ENCODE measurements at regions not wholly inside any gene's neighbourhood (a gene's known extent, or its start where the extent isn't known, plus 50 kb on each side); places are given as distances from the start of the nearest gene placed in this dataset.

DNA sequence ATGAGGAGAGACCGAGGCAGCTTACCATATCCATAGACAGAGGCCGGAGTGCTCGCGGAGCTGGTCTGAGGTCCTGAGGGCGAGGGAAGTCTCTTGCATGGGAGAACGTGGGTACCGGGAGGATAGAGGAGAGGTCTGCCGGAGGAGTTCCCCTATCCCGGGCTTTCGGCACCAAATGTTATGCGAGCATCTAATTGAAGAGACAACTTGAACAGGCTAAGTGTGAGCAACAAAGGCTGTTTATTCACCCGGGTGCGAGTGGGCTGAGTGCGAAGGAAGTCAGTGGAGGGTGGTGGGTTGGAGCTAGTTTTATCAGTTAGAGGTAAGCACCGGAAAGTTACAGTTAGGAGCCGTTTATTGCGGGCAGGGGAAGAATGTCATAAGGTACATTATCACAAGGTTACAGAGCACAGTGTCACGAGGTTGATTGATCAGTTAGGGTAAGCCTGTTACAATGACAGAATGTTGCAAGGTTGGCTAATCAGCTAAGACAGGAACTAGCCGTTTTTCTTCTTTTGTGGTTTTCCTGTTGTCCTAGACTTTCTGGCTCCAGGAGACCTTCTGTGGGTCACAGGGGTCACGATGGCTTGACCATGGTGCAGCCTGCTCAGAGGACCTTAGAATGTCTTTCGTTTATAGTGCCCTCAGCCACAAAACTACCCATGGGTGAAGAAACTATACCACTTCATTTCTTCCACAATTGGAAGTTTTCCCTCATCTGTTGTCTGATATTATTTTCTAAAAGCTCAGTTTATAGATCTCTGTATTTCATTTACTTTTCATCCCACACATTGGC is 746.0 kb upstream of the ADGRB3 start:
- Mint-ChIP-seq H3K4me3 (no peak overlapping the region), H3K36me3 (peaks cover 0 to 3% (median 0%) of the 10 kb centered on the region in 3 donors), H3K4me1 (no peaks in the 10 kb centered on the region), H3K27ac (no peak overlapping the region), H3K9me3 (peaks cover 12 to 41% (median 27%) of the 10 kb centered on the region in 6 donors), H3K27me3 (ENCODE audit: low read depth in 3 of 3) (peaks cover 0 to 1% (median 0%) of the 10 kb centered on the region in 3 donors)
- no peak for DNase-seq

DNA sequence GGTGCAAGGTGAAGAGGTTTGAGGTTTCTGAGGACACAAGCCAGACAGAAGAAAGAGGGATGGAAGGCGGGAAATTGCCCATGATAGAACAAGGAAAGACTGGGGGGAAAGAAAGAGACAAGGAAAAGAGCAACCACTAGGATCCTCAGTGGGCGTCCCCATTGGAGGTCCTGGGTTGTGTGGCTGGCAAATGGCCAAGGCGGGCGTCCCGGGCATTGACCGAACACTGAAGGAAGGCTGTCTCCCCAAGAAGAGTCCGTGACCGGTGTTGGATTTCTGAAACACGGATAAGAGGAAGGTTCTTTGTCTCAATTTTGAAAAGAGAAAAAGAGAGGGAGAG is 746.6 kb upstream of the ADGRB3 start:
- no peak for DNase-seq
- Mint-ChIP-seq H3K36me3 (peaks cover 0 to 3% (median 0%) of the 10 kb centered on the region in 3 donors), H3K27me3 (ENCODE audit: low read depth in 3 of 3) (peaks cover 0 to 1% (median 0%) of the 10 kb centered on the region in 3 donors), H3K4me3 (no peak overlapping the region), H3K9me3 (peaks cover 12 to 41% (median 27%) of the 10 kb centered on the region in 6 donors), H3K27ac (no peak overlapping the region), H3K4me1 (no peaks in the 10 kb centered on the region)

DNA sequence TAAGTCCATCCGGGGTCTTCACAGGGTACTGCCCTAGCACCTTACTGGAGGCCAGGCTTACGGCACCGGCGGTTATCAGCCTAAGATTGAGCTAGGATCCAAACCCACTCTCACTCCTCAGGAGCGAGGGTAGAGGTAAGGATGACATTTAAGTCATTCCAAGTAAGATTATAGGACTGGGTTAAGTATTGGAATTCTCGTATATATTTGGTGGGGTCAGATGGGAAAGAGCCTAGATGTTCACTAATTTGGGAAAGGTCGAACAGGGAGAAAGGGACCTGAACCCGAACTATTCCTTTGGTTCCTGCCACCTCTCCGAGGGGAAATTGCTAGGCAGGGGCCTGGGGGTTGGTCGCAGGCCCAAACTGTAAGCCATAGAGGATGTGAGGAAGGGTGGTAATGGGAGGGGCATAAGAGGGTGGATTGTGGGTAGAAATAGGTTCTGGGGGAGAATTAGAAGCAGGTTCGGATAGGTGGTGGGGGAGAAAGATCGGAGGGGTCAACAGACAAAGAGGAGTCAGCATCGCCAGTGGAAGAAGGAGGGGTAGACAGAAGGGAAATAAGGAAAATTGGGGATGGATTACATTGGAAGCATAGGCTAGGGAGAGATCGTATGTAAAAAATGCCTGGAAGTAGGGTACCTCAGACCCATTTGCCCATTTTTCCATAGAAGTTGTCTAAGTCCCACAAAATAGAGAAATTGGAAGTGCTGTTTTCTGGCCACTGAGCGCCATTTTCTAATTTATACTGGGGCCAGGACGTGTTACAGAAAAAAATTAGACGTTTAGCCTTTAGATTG is 747.1 kb upstream of the ADGRB3 start:
- no peaks in the 10 kb centered on the region for H3K4me1 Mint-ChIP-seq
- peaks cover 0 to 3% (median 0%) of the 10 kb centered on the region in 3 donors for H3K36me3 Mint-ChIP-seq
- H3K27ac Mint-ChIP-seq: no peak overlapping the region
- DNase-seq: no peak
- H3K27me3 Mint-ChIP-seq (ENCODE audit: low read depth in 3 of 3): peaks cover 0 to 1% (median 0%) of the 10 kb centered on the region in 3 donors
- peaks cover 12 to 41% (median 26%) of the 10 kb centered on the region in 6 donors for H3K9me3 Mint-ChIP-seq
- no peak overlapping the region for H3K4me3 Mint-ChIP-seq

DNA sequence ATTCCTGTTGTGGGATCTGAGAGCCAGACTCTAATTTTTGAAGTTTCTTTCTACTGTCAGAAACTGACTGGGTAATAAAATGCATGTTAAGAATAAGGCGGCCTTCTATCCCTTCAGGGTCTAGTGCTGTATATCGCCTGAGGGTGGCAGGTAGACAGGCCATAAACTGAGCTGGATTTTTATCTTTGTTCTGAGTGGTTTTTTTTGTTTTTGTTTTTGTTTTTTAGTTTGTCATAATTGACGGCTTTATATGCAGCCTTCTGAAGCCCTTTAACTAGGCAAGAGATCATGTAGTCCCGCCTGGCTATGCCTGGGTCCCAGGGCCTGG is 747.7 kb upstream of the ADGRB3 start:
- no peaks in the 10 kb centered on the region for H3K4me1 Mint-ChIP-seq

DNA sequence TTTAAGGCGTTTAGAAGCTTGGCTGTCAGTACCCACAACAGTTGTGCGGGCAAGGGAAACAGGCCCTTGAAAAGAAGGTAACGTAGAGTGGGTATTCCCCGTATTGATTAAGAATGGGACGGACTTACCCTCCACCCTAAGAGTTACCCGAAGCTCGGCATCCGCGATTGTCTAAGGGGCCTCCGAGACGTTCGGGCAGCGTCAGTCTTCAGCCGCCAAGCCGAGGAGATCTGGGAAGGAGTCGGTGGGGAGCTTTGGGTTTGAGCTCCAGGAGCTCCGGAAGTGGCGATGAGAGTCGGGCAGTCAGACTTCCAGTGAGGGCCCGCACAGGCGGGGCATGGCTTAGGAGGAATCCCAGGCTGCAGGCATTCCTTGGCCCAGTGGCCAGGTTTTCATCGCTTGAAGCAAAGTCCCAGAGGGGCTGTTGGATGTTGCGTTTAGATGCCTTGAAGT is 748.2 kb upstream of the ADGRB3 start:
- H3K27me3 Mint-ChIP-seq (ENCODE audit: low read depth in 3 of 3): peaks cover 0 to 1% (median 0%) of the 10 kb centered on the region in 3 donors
- no peak for DNase-seq
- peaks cover 0 to 3% (median 0%) of the 10 kb centered on the region in 3 donors for H3K36me3 Mint-ChIP-seq
- H3K4me3 Mint-ChIP-seq: no peak overlapping the region
- H3K27ac Mint-ChIP-seq: no peak overlapping the region
- peaks cover 12 to 41% (median 25%) of the 10 kb centered on the region in 6 donors for H3K9me3 Mint-ChIP-seq
- H3K4me1 Mint-ChIP-seq: no peaks in the 10 kb centered on the region

More for the DNA sequence above, 747.7 kb upstream of the ADGRB3 start:
- DNase-seq: no peak
- Mint-ChIP-seq H3K27ac (no peak overlapping the region), H3K36me3 (peaks cover 0 to 3% (median 0%) of the 10 kb centered on the region in 3 donors), H3K4me3 (no peak overlapping the region), H3K27me3 (ENCODE audit: low read depth in 3 of 3) (peaks cover 0 to 1% (median 0%) of the 10 kb centered on the region in 3 donors), H3K9me3 (peaks cover 12 to 41% (median 26%) of the 10 kb centered on the region in 6 donors)

DNA sequence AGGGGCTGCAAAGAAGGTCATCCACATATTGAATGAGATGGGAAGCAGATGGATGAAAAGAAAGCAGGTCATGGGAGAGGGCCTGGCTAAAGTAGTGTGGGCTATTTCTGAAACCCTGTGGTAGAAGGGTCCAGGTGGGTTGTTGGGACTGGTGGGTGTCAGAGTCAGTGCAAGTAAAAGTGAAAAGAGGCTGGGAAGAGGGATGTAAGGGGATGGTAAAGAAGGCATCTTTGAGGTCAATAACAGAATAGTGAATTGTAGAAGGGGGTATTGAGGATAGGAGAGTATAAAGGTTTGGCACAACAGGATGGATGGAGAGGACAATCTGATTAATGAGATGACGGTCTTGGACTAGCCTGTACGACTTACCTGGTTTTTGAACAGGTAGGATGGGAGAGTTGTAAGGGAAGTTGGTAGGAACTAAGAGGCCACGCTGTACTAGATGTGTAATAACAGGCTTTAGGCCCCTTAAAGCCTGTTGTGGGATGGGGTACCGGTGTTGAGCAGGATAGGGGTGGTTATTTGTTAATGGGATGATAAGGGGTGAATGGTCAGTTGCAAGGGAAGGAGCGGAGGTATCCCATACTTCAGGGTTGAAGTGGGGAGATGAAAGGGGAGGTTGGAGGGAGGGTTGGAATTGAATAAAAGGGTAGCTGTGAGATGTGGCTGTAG is 748.9 kb upstream of the ADGRB3 start:
- Mint-ChIP-seq H3K27ac (no peak overlapping the region), H3K36me3 (peaks cover 0 to 3% (median 0%) of the 10 kb centered on the region in 3 donors), H3K27me3 (ENCODE audit: low read depth in 3 of 3) (peaks cover 0 to 1% (median 0%) of the 10 kb centered on the region in 3 donors), H3K9me3 (peaks cover 12 to 39% (median 24%) of the 10 kb centered on the region in 6 donors), H3K4me3 (no peak overlapping the region), H3K4me1 (no peaks in the 10 kb centered on the region)
- DNase-seq: no peak

DNA sequence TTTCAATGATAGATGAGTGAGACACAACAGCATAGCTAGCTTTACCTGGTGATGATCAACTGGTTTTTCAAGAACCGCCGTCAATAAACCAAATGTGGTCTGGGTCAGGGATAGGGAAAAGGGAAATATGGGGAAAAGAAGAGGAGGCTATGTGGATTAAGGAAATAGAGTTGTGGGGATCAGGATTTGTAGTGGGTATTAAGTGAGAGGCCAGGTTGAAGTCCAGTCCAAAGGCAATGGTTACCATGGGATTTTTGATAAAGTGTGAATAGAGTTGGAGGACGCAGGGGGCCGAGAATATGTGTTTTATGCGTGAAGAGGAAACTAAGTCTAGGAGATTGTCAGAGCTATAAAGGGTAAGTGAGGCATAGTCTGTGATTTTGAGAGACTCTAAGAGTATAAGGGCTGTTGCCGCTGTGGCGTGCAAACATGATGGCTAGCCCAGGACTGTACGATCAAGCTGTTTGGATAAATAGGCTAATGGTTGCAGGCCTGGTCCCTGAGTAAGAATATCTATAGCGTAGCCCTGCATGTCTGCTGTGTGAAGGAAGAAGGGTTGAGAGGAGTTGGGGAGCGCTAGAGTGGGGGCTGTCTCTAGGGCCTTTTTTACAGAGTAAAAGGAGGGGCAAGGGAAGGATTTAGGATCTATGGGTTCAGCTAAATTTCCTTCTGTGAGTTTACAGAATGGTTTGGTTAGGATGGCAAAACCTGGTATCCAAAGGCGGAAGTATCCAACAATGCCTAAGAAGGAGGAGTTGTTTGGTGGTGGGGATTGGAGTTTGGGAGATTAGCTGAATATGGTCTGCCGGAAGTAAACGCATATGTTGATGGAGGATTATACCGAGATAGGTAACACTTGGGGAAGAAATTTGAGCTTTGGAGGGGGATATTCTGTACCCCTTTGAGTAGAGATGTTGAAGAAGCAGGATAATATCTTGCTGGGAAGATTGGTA is 749.7 kb upstream of the ADGRB3 start:
- Mint-ChIP-seq H3K4me1 (no peaks in the 10 kb centered on the region), H3K4me3 (no peak overlapping the region), H3K36me3 (peaks cover 0 to 3% (median 0%) of the 10 kb centered on the region in 3 donors), H3K27ac (no peak overlapping the region), H3K27me3 (ENCODE audit: low read depth in 3 of 3) (peaks cover 0 to 1% (median 0%) of the 10 kb centered on the region in 3 donors), H3K9me3 (peaks cover 12 to 32% (median 22%) of the 10 kb centered on the region in 6 donors)
- DNase-seq: no peak

DNA sequence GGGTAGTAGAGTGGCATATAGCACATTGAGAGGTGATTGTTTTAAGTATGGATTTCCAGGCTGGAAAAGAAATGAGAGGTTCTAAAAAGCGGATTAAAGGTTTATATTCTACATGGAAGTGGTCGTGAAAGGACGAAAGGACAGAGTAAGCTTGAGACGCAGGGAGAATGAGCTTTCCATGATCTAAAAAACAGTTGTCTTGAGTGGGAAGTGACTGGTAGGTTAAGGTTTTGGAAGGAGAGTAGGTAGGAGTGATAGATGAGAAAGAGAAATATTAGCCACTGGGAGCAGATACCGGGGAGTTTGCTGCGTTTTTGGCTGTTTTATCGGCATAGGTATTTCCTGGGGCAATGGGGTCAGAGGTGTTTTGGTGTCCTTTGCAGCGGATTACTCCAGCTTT is 750.6 kb upstream of the ADGRB3 start:
- Mint-ChIP-seq H3K36me3 (no peaks in the 10 kb centered on the region), H3K4me1 (no peaks in the 10 kb centered on the region), H3K4me3 (no peak overlapping the region)

DNA sequence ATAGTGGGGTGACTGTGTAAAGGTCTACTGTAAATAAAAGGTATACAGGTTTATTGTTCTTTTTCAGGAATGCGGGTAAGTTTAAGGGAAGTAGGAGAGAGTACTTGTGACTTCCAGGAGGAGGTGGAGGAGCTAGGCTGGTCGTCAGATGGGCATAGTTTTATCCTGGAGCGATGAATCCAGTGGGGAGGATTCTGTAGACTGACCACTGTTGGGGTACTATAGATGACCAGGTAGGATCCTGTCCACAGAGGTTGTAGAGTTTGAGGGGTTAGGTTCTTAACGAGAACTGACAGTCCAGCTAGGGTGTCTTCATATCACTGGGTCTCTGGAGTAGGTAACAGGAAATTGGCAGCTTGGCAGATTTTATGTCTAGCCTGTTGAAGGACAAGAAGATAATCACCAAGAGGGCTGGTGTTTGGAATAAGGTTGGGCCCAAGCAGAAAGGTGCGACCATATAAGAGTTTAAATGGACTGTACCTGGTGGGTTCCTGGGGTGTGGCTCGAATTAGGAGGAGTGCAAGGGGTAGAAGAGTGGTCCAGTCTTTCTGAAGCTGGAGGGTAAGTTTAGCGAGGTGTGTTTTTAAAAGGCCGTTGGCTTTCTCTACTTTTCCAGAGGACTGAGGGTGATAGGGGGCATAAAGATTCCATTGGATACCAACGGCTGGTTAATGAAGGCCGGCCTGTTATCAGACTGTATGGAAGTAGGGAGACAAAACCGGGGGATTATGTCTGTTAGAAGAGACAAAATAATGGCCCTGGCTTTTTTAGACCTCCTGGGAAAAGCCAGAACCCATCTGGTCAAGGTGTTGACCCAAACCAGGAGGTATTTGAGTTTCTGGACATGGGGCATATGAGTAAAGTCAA is 751.3 kb upstream of the ADGRB3 start:
- H3K9me3 Mint-ChIP-seq: peaks cover 12 to 22% (median 16%) of the 10 kb centered on the region in 6 donors
- H3K36me3 Mint-ChIP-seq: no peaks in the 10 kb centered on the region
- H3K4me1 Mint-ChIP-seq: no peaks in the 10 kb centered on the region

More for the DNA sequence above, 750.6 kb upstream of the ADGRB3 start:
- Mint-ChIP-seq H3K9me3 (peaks cover 12 to 27% (median 22%) of the 10 kb centered on the region in 6 donors), H3K27me3 (ENCODE audit: low read depth in 3 of 3) (peaks cover 0 to 1% (median 0%) of the 10 kb centered on the region in 3 donors), H3K27ac (no peak overlapping the region)
- DNase-seq: no peak

DNA sequence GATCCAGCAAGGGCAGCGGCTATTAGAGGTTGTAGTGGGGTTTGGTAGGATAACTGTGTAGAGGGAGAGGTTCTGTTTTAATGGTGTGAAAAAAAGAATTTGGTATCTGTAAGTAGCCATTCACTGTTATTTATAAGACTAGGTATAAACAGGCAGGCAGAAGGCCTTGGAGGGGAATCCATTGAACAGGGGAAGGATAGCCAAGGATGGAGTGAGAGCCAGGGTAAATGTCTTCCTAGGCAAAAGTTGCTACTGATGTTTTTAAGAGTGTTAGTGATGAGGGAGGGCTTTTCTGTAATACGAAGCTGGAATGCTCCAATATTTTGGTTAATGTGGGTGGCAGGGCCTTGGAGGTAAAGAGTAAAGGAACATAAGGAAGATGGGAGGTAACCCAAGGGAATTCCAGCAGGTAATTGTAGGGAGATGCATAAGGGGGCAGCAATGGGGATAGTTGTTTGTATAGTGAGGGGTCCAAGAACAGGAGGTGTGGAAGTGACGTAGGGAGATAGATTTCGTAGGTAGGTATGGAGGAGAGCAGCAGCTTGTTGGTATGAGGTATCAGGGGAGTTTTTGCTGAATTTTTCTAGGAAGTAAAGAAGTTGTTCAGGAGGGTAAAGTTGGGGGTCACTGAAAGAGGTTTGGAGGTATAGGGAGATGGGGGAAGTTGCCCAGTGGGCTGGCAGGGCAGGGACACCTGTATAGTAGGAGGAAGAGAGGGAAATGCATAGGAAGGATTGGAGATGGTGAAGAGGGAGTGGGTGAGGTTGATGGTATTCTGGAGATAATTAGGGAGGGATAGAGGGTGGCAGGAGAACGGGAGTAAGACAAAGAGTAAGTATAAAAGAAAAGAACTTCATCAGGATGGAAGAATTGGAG is 752.4 kb upstream of the ADGRB3 start:
- peaks cover 4 to 18% (median 10%) of the 10 kb centered on the region in 6 donors for H3K9me3 Mint-ChIP-seq
- no peaks in the 10 kb centered on the region for H3K4me1 Mint-ChIP-seq
- H3K36me3 Mint-ChIP-seq: no peaks in the 10 kb centered on the region
- no peaks in the 10 kb centered on the region for H3K27me3 Mint-ChIP-seq (ENCODE audit: low read depth in 3 of 3)
- DNase-seq: no peak
- no peak overlapping the region for H3K27ac Mint-ChIP-seq
- H3K4me3 Mint-ChIP-seq: no peak overlapping the region

More for the DNA sequence above, 751.3 kb upstream of the ADGRB3 start:
- Mint-ChIP-seq H3K4me3 (no peak overlapping the region), H3K27ac (no peak overlapping the region), H3K27me3 (ENCODE audit: low read depth in 3 of 3) (peaks cover 0 to 1% (median 0%) of the 10 kb centered on the region in 3 donors)
- no peak for DNase-seq

DNA sequence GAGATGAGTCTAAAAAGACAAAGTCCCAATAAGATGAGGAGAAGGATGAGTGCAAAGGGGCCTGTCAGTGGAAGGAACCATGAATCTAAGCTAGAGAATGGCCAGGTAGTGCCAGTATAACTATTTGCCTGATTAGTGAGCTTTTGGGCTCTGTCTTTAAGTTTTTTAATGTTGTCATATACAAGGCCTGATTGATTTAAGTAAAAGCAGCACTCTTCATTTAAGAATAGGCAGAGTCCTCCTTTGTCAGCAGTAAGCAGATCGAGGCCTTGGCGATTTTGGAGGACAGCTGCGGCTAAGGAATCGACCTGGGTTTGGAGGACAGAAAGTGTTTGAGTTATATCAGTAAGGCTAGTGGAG is 753.4 kb upstream of the ADGRB3 start:
- peaks cover 0 to 1% (median 0%) of the 10 kb centered on the region in 3 donors for H3K27me3 Mint-ChIP-seq (ENCODE audit: low read depth in 3 of 3)
- H3K4me1 Mint-ChIP-seq: no peaks in the 10 kb centered on the region
- no peak overlapping the region for H3K27ac Mint-ChIP-seq
- no peaks in the 10 kb centered on the region for H3K36me3 Mint-ChIP-seq
- H3K9me3 Mint-ChIP-seq: peaks cover 2 to 17% (median 9%) of the 10 kb centered on the region in 6 donors
- no peak for DNase-seq
- H3K4me3 Mint-ChIP-seq: no peak overlapping the region
